ENCODE measurements at regions not wholly inside any gene's neighbourhood (a gene's known extent, or its start where the extent isn't known, plus 50 kb on each side); places are given as distances from the start of the nearest gene placed in this dataset.

- H3K79me2 ChIP-seq (ENCODE audit: low read length): no peaks in the 10 kb centered on the region
- no peaks in the 10 kb centered on the region for H3K9me2 ChIP-seq (replicated peaks; ENCODE audit: insufficient read depth, low read length)
- no peak overlapping the region for H3K27ac ChIP-seq (ENCODE audit: low read length)
- no peak overlapping the region for H2AFZ ChIP-seq (ENCODE audit: low read length)
- no peak overlapping the region for H3K9ac ChIP-seq (ENCODE audit: low read length)
- TF ChIP-seq EZH2 (optimal IDR thresholded peaks at IDR 0.05; ENCODE audit: low read depth, low read length) (no peak), CTCF (IDR thresholded peaks at IDR 0.05; ENCODE audit: low read length) (no peak), EZH2phosphoT487 (IDR thresholded peaks at IDR 0.05; ENCODE audit: low read length) (no peak)
- no peaks in the 10 kb centered on the region for H3K9me3 ChIP-seq (replicated peaks; ENCODE audit: insufficient read depth, low read length)
- no peaks in the 10 kb centered on the region for H3F3A ChIP-seq (ENCODE audit: insufficient read depth, low read length)
- no peaks in the 10 kb centered on the region for H3K36me3 ChIP-seq (replicated peaks; ENCODE audit: insufficient read depth, low read length)
- no peaks in the 10 kb centered on the region for H4K20me1 ChIP-seq (ENCODE audit: insufficient read depth, low read length)
- no peak overlapping the region for H3K4me3 ChIP-seq (ENCODE audit: low read length)
- H3K4me2 ChIP-seq (ENCODE audit: low read depth, low read length): no peak overlapping the region
- H3K27me3 ChIP-seq (replicated peaks; ENCODE audit: insufficient read depth, low read length): no peaks in the 10 kb centered on the region
- no peaks in the 10 kb centered on the region for H3K4me1 ChIP-seq (ENCODE audit: low read length)
- DNase-seq: no peak
Observed at GRCh38 chr21:19290328-19290727, 886.7 kb upstream of the TMPRSS15 start.

- Histone ChIP-seq H3F3A (ENCODE audit: insufficient read depth, low read length) (no peaks in the 10 kb centered on the region), H3K4me3 (ENCODE audit: low read length) (no peak overlapping the region), H3K4me1 (ENCODE audit: low read length) (no peaks in the 10 kb centered on the region), H3K4me2 (ENCODE audit: low read depth, low read length) (no peak overlapping the region), H2AFZ (ENCODE audit: low read length) (no peak overlapping the region), H3K27ac (ENCODE audit: low read length) (no peak overlapping the region), H3K36me3 (replicated peaks; ENCODE audit: insufficient read depth, low read length) (no peaks in the 10 kb centered on the region), H3K9me2 (replicated peaks; ENCODE audit: insufficient read depth, low read length) (no peaks in the 10 kb centered on the region), H4K20me1 (ENCODE audit: insufficient read depth, low read length) (no peaks in the 10 kb centered on the region), H3K9ac (ENCODE audit: low read length) (no peak overlapping the region), H3K9me3 (replicated peaks; ENCODE audit: insufficient read depth, low read length) (no peaks in the 10 kb centered on the region), H3K79me2 (ENCODE audit: low read length) (no peaks in the 10 kb centered on the region), H3K27me3 (replicated peaks; ENCODE audit: insufficient read depth, low read length) (no peaks in the 10 kb centered on the region)
- no peak for TF ChIP-seq EZH2phosphoT487 (IDR thresholded peaks at IDR 0.05; ENCODE audit: low read length)
- no peak for DNase-seq
Observed at GRCh38 chr21:19320291-19320690, 916.7 kb upstream of the TMPRSS15 start.

- H3K9ac ChIP-seq (ENCODE audit: low read length): no peak overlapping the region
- H3K4me2 ChIP-seq (ENCODE audit: low read depth, low read length): no peak overlapping the region
- H4K20me1 ChIP-seq (ENCODE audit: insufficient read depth, low read length): no peaks in the 10 kb centered on the region
- H3K27ac ChIP-seq (ENCODE audit: low read length): no peak overlapping the region
- DNase-seq: no peak
- no peaks in the 10 kb centered on the region for H3K9me3 ChIP-seq (replicated peaks; ENCODE audit: insufficient read depth, low read length)
- no peaks in the 10 kb centered on the region for H3K79me2 ChIP-seq (ENCODE audit: low read length)
- no peaks in the 10 kb centered on the region for H3K27me3 ChIP-seq (replicated peaks; ENCODE audit: insufficient read depth, low read length)
- H3K4me1 ChIP-seq (ENCODE audit: low read length): no peaks in the 10 kb centered on the region
- no peak overlapping the region for H3K4me3 ChIP-seq (ENCODE audit: low read length)
- no peaks in the 10 kb centered on the region for H3F3A ChIP-seq (ENCODE audit: insufficient read depth, low read length)
- TF ChIP-seq EZH2 (optimal IDR thresholded peaks at IDR 0.05; ENCODE audit: low read depth, low read length) (no peak), EZH2phosphoT487 (IDR thresholded peaks at IDR 0.05; ENCODE audit: low read length) (no peak)
- H2AFZ ChIP-seq (ENCODE audit: low read length): no peak overlapping the region
- no peaks in the 10 kb centered on the region for H3K9me2 ChIP-seq (replicated peaks; ENCODE audit: insufficient read depth, low read length)
- no peaks in the 10 kb centered on the region for H3K36me3 ChIP-seq (replicated peaks; ENCODE audit: insufficient read depth, low read length)
Observed at GRCh38 chr21:19321688-19322087, 918.1 kb upstream of the TMPRSS15 start.

GRCh38 chr21:19322360-19322759 lies 918.8 kb upstream of the TMPRSS15 start:
- TF ChIP-seq EZH2phosphoT487 (IDR thresholded peaks at IDR 0.05; ENCODE audit: low read length) (no peak), CTCF (IDR thresholded peaks at IDR 0.05; ENCODE audit: low read length) (peak; percentile 35), EZH2 (optimal IDR thresholded peaks at IDR 0.05; ENCODE audit: low read depth, low read length) (no peak)
- Histone ChIP-seq H2AFZ (ENCODE audit: low read length) (no peak overlapping the region), H4K20me1 (ENCODE audit: insufficient read depth, low read length) (no peaks in the 10 kb centered on the region), H3K79me2 (ENCODE audit: low read length) (no peaks in the 10 kb centered on the region), H3K27ac (ENCODE audit: low read length) (no peak overlapping the region), H3K27me3 (replicated peaks; ENCODE audit: insufficient read depth, low read length) (no peaks in the 10 kb centered on the region), H3K9ac (ENCODE audit: low read length) (no peak overlapping the region), H3K36me3 (replicated peaks; ENCODE audit: insufficient read depth, low read length) (no peaks in the 10 kb centered on the region), H3K4me3 (ENCODE audit: low read length) (no peak overlapping the region), H3F3A (ENCODE audit: insufficient read depth, low read length) (no peaks in the 10 kb centered on the region), H3K4me2 (ENCODE audit: low read depth, low read length) (no peak overlapping the region), H3K9me2 (replicated peaks; ENCODE audit: insufficient read depth, low read length) (no peaks in the 10 kb centered on the region), H3K4me1 (ENCODE audit: low read length) (no peaks in the 10 kb centered on the region), H3K9me3 (replicated peaks; ENCODE audit: insufficient read depth, low read length) (no peaks in the 10 kb centered on the region)
- DNase-seq: no peak

Data from MM.1S (cell line).